ENCODE measurements at regions not wholly inside any gene's neighbourhood (a gene's known extent, or its start where the extent isn't known, plus 50 kb on each side); places are given as distances from the start of the nearest gene placed in this dataset.

DNA sequence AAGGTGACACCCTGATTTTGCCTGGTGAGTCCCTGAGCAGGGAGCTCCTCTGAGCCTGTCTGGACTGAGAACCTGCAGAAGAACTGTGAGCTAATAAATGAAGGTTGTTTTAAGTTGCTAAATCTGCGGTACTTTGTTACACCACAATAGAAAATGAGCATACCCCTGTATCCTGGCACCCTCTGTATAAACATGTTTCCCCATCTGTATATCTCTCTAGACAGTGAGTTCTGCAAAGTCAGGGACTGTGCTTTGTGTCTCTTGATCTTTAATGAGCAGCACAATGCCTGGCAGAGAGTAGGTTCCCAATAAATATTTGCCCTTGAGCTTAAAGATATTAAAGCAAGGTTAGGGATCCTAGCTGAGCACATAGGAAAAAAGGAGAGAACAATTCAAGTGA lies 228.8 kb downstream of the OMA1 start:
- TF ChIP-seq JUND (IDR thresholded peaks at IDR 0.05; ENCODE audit: low read depth): no peak
- no peak for DNase-seq (ENCODE audit: low read depth in 1 of 2, low spot score in 1 of 2)
- in situ Hi-C loops (cut with HindIII; ENCODE audit: low pct_unique_long_range_greater_than_20kb, low sequenced_read_pairs): no loop called here

GRCh38 chr1:58317086-58317485 lies 229.4 kb downstream of the OMA1 start:
- in situ Hi-C loops (cut with HindIII; ENCODE audit: low pct_unique_long_range_greater_than_20kb, low sequenced_read_pairs): no loop called here
- DNase-seq (ENCODE audit: low read depth in 1 of 2, low spot score in 1 of 2): no peak
- TF ChIP-seq JUND (IDR thresholded peaks at IDR 0.05; ENCODE audit: low read depth): no peak

- in situ Hi-C loops (cut with HindIII; ENCODE audit: low pct_unique_long_range_greater_than_20kb, low sequenced_read_pairs): no loop called here
- TF ChIP-seq JUND (IDR thresholded peaks at IDR 0.05; ENCODE audit: low read depth): no peak
- DNase-seq (ENCODE audit: low read depth in 1 of 2, low spot score in 1 of 2): no peak
Measured at GRCh38 chr1:58316141-58316540, 230.4 kb downstream of the OMA1 start.

- TF ChIP-seq JUND (IDR thresholded peaks at IDR 0.05; ENCODE audit: low read depth): no peak
- in situ Hi-C loops (cut with HindIII; ENCODE audit: low pct_unique_long_range_greater_than_20kb, low sequenced_read_pairs): no loop called here
- no peak for DNase-seq (ENCODE audit: low read depth in 1 of 2, low spot score in 1 of 2)
Measured at GRCh38 chr1:58312971-58313563, 233.5 kb downstream of the OMA1 start.

DNA sequence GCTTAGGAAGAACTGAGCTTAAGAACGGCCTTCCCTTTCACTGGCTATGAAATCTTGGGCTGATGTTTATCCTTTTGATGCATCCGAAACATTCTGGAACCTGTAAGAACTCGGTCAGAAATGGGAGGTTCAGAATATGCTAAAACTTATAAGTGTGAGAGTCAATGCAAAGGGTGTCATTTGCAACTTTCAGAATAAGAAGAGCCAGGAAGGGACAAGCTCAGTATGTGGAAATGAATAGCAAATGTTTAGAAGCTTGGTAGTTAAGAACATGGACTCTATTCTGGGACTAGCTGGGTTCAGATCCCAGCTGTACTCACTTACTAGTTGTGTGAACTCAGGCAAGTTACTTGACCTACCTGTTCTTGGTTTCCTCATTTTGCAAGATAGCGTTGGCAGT lies 234.1 kb downstream of the OMA1 start:
- in situ Hi-C loops (cut with HindIII; ENCODE audit: low pct_unique_long_range_greater_than_20kb, low sequenced_read_pairs): no loop called here
- TF ChIP-seq JUND (IDR thresholded peaks at IDR 0.05; ENCODE audit: low read depth): no peak
- DNase-seq (ENCODE audit: low read depth in 1 of 2, low spot score in 1 of 2): no peak

DNA sequence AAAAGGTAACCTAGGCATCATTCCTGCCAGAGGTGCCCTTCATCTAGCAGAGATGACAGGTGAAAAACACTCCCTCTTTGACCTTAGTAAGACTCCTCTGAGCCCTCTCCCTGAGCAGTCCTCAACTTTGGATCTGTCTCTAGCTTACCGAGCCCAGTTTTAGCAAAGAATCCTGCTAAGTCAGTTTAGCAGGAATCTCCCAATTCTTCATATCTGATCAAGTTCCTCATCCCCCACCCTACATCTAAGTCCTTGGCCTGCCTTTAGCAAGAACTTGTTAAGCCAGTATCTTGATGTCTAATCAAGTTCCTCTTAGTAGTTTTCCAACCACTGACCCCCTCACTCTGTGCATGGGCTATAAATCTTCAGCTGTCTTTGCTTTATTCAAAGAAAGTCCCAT lies 235.6 kb downstream of the OMA1 start:
- in situ Hi-C loops (cut with HindIII; ENCODE audit: low pct_unique_long_range_greater_than_20kb, low sequenced_read_pairs): no loop called here
- DNase-seq (ENCODE audit: low read depth in 1 of 2, low spot score in 1 of 2): no peak
- no peak for TF ChIP-seq JUND (IDR thresholded peaks at IDR 0.05; ENCODE audit: low read depth)

- no peak for DNase-seq (ENCODE audit: low read depth in 1 of 2, low spot score in 1 of 2)
- no peak for TF ChIP-seq JUND (IDR thresholded peaks at IDR 0.05; ENCODE audit: low read depth)
- in situ Hi-C loops (cut with HindIII; ENCODE audit: low pct_unique_long_range_greater_than_20kb, low sequenced_read_pairs): no loop called here
Measured at GRCh38 chr1:58310469-58310868, 236.1 kb downstream of the OMA1 start.

DNA sequence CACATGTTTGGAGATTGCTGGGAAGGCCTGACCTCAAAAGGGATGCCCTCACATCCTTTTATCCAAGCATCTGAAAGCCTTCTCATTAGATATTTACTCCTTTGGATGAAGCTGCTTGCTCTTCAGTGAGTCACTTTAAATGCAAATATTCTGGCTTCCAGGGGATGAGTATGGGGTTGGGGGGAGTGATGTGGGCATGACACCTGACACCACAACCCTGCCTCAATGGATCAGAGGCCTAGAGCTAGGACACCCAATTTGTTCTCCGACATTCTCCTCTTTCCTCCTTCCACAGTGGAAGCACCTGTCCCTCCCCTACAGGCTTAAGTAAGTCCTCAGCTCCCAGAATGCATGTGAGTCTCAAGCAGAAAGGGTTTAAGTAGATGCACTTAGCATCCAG lies 238.3 kb downstream of the OMA1 start:
- in situ Hi-C loops (cut with HindIII; ENCODE audit: low pct_unique_long_range_greater_than_20kb, low sequenced_read_pairs): no loop called here
- no peak for DNase-seq (ENCODE audit: low read depth in 1 of 2, low spot score in 1 of 2)
- TF ChIP-seq JUND (IDR thresholded peaks at IDR 0.05; ENCODE audit: low read depth): no peak

- in situ Hi-C loops (cut with HindIII; ENCODE audit: low pct_unique_long_range_greater_than_20kb, low sequenced_read_pairs): no loop called here
- no peak for TF ChIP-seq JUND (IDR thresholded peaks at IDR 0.05; ENCODE audit: low read depth)
- no peak for DNase-seq (ENCODE audit: low read depth in 1 of 2, low spot score in 1 of 2)
Measured at GRCh38 chr1:58307431-58307830, 239.1 kb downstream of the OMA1 start.

- TF ChIP-seq JUND (IDR thresholded peaks at IDR 0.05; ENCODE audit: low read depth): no peak
- in situ Hi-C loops (cut with HindIII; ENCODE audit: low pct_unique_long_range_greater_than_20kb, low sequenced_read_pairs): no loop called here
- DNase-seq (ENCODE audit: low read depth in 1 of 2, low spot score in 1 of 2): no peak
Measured at GRCh38 chr1:58305622-58306021, 240.9 kb downstream of the OMA1 start.

DNA sequence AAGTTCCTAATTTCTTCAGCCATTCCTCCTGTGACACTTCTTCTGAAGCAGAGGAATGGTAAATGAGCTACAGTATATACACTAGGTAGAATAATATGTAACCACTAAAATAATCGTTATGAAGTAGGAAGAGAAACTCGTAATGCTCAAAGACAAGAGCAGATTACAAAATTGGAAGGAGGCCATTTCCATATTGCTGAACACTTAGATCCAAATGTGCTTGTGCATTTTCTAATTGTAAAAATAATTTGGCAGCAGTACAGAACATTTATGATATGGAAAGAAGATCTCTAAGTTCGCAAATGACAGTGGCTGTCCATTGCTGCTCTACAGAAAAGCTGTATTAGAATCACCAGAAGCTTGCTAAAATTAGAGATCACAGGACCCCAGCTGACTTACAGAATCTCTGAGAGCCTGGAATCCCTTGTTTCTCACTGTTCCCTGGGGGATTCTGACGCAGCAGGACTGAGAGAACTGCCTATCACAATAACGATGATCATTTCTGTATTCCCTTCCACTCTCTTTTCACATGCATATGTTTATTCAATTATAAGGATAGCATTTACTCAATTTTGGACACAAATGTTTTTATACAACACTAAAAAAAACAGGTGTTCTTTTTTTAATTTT lies 242.1 kb downstream of the OMA1 start:
- TF ChIP-seq JUND (IDR thresholded peaks at IDR 0.05; ENCODE audit: low read depth): no peak
- DNase-seq (ENCODE audit: low read depth in 1 of 2, low spot score in 1 of 2): no peak
- in situ Hi-C loops (cut with HindIII; ENCODE audit: low pct_unique_long_range_greater_than_20kb, low sequenced_read_pairs): no loop called here

DNA sequence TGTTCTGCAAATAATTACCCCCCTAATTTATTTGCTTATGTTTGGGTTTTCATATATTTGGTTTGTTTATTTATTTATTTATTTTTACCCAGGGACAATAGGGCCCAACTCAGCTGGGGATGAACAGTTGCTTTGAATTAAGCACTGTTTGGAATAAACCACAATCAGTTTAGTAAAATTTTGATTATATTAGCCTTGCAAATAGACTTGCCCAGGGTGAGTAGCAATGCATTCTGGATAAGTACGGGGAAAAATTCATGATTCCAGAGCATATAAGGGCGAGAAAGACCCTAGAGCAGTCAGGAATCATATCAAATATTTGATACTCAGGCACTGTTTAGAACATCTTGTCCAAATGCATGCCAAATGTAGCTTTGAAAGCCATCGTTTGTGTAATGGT lies 242.7 kb downstream of the OMA1 start:
- in situ Hi-C loops (cut with HindIII; ENCODE audit: low pct_unique_long_range_greater_than_20kb, low sequenced_read_pairs): no loop called here
- TF ChIP-seq JUND (IDR thresholded peaks at IDR 0.05; ENCODE audit: low read depth): no peak
- DNase-seq (ENCODE audit: low read depth in 1 of 2, low spot score in 1 of 2): no peak

DNA sequence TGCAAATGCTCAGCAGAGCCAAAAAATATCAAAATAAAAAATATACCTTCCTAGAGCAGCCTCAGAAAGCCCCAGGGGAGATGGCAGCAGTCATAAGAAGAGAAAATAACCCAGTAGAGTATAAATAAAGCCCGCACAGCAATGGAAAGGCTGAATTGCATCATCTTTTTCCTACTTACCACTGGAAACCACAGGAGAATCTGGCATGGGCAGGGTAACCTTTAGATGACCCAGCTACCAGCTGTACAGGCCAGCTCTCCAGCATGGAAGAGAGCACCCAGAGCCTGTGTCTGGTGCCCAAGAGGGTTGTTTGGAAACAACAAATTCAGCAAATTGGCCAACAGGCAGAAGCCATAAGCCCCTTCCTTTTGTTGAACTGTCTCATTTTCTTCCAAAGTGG lies 253.1 kb downstream of the OMA1 start:
- in situ Hi-C loops (cut with HindIII; ENCODE audit: low pct_unique_long_range_greater_than_20kb, low sequenced_read_pairs): no loop called here
- DNase-seq (ENCODE audit: low read depth in 1 of 2, low spot score in 1 of 2): no peak
- TF ChIP-seq JUND (IDR thresholded peaks at IDR 0.05; ENCODE audit: low read depth): no peak
